Natural killer cell (primary cell): ENCODE measurements at regions not wholly inside any gene's neighbourhood (a gene's known extent, or its start where the extent isn't known, plus 50 kb on each side); places are given as distances from the start of the nearest gene placed in this dataset.

Source experiments
- ATAC-seq, 3 donors: fragments of 150-1000 bp in 2 of 3; fragments of 200-7000 bp in 1 of 3; cut with Tn5 transposase; 1 replicate in 1 of 3; 2 replicates in 2 of 3; pipeline ENCODE4 v1.10.0; 2021; ENCODE audit warnings: mild to moderate bottlenecking in 2 of 3, moderate library complexity in 2 of 3
- DNase-seq, 2 donors: peaks; one replicate each; pipeline versions ENCODE4 v3.0.0 to v3.0.0-alpha.2; 2013 to 2021; ENCODE audit warnings: mixed read lengths in 1 of 2
- H3K27ac ChIP-seq: one replicate; pipeline ENCODE4 v1.5.1; 2013; ENCODE audit warnings: mild to moderate bottlenecking, low read length
- H3K27me3 ChIP-seq: one replicate; pipeline ENCODE4 v1.6.1; 2013; ENCODE audit warnings: low read length; ENCODE audit not compliant: control insufficient read depth, insufficient read depth
- H3K36me3 ChIP-seq: one replicate; pipeline ENCODE4 v1.6.1; 2013; ENCODE audit warnings: low read length; ENCODE audit not compliant: control insufficient read depth, insufficient read depth
- H3K4me1 ChIP-seq: one replicate; pipeline ENCODE4 v1.6.1; 2013; ENCODE audit warnings: low read length; ENCODE audit not compliant: control insufficient read depth, insufficient read depth
- H3K4me3 ChIP-seq: one replicate; pipeline ENCODE4 v1.5.1; 2013; ENCODE audit warnings: low read length
- H3K9me3 ChIP-seq: one replicate; pipeline ENCODE4 v1.6.1; 2013; ENCODE audit warnings: low read length; ENCODE audit not compliant: control insufficient read depth, insufficient read depth
- H3K27ac Mint-ChIP-seq, 2 donors: one replicate each; pipeline ENCODE4 v1.8.0; 2022; ENCODE audit warnings: mild to moderate bottlenecking in 2 of 2, mixed read lengths in 2 of 2, moderate library complexity in 1 of 2
- H3K27me3 Mint-ChIP-seq, 2 donors: one replicate each; pipeline ENCODE4 v1.8.0; 2022; ENCODE audit warnings: low read depth in 2 of 2, mixed read lengths in 2 of 2
- H3K36me3 Mint-ChIP-seq: one replicate; pipeline ENCODE4 v1.8.0; 2022; ENCODE audit warnings: mixed read lengths
- H3K4me1 Mint-ChIP-seq, 2 donors: one replicate each; pipeline ENCODE4 v1.8.0; 2022; ENCODE audit warnings: mixed read lengths in 2 of 2
- H3K4me3 Mint-ChIP-seq: one replicate; pipeline ENCODE4 v1.8.0; 2022; ENCODE audit warnings: mild to moderate bottlenecking, moderate library complexity, mixed read lengths
- H3K9me3 Mint-ChIP-seq, 2 donors: one replicate each; pipeline ENCODE4 v1.8.0; 2022; ENCODE audit warnings: mixed read lengths in 2 of 2
- CTCF ChIP-seq: fragments of 200-600 bp; IDR thresholded peaks from one replicate; pipeline ENCODE4 v1.8.0; 2022; ENCODE audit warnings: antibody characterized with exemption
- WGBS: methylation state at CpG from one replicate; pipeline ENCODE4 v1.1.7; 2013; ENCODE audit warnings: missing lambda C conversion rate; ENCODE audit not compliant: insufficient coverage; 5-methylcytosine and 5-hydroxymethylcytosine counted together
- intact Hi-C: fragments of 100-400 bp; cut with micrococcal nuclease; formaldehyde crosslinking; loops from one replicate; pipeline ENCODE4 v1.14.2; 2022

GRCh38 chr2:42879913-42880737 lies 87.7 kb upstream of the HAAO start:
- no peak for DNase-seq
- no peaks in the 10 kb centered on the region for H3K36me3 Mint-ChIP-seq
- no peaks in the 10 kb centered on the region for H3K27me3 Mint-ChIP-seq
- Histone ChIP-seq H3K36me3 (no peaks in the 10 kb centered on the region), H3K4me1 (no peaks in the 10 kb centered on the region), H3K4me3 (no peak overlapping the region), H3K27ac (no peak overlapping the region), H3K9me3 (no peaks in the 10 kb centered on the region), H3K27me3 (no peaks in the 10 kb centered on the region)
- 67% methylated on average over 18 of the region's 18 CpGs for WGBS
- intact Hi-C loops = no loop called here
- no peak for TF ChIP-seq CTCF
- no peaks in the 10 kb centered on the region for H3K4me1 Mint-ChIP-seq
- H3K4me3 Mint-ChIP-seq = no peak overlapping the region
- ATAC-seq = no peak
- no peaks in the 10 kb centered on the region for H3K9me3 Mint-ChIP-seq
- no peak overlapping the region for H3K27ac Mint-ChIP-seq

- Mint-ChIP-seq H3K27me3 (no peaks in the 10 kb centered on the region), H3K27ac (no peak overlapping the region), H3K4me1 (no peaks in the 10 kb centered on the region), H3K4me3 (no peak overlapping the region), H3K36me3 (no peaks in the 10 kb centered on the region), H3K9me3 (no peaks in the 10 kb centered on the region)
- H3K4me1 ChIP-seq = no peaks in the 10 kb centered on the region
- H3K27ac ChIP-seq = no peak overlapping the region
- no peak for DNase-seq
- no peak for TF ChIP-seq CTCF
- H3K4me3 ChIP-seq = no peak overlapping the region
- no peaks in the 10 kb centered on the region for H3K27me3 ChIP-seq
- H3K36me3 ChIP-seq = no peaks in the 10 kb centered on the region
- WGBS = 76% methylated on average over 6 of the region's 6 CpGs
- no peak for ATAC-seq
- no peaks in the 10 kb centered on the region for H3K9me3 ChIP-seq
- intact Hi-C loops = no loop called here
These were observed 86.8 kb upstream of the HAAO start for GRCh38 chr2:42879121-42879705.

GRCh38 chr2:42878581-42878980 lies 86.2 kb upstream of the HAAO start:
- ATAC-seq (no peak), DNase-seq (no peak)
- H3K4me3 Mint-ChIP-seq = no peak overlapping the region
- no peaks in the 10 kb centered on the region for H3K4me1 ChIP-seq
- no peaks in the 10 kb centered on the region for H3K36me3 ChIP-seq
- H3K27ac ChIP-seq = no peak overlapping the region
- no peak overlapping the region for H3K27ac Mint-ChIP-seq
- no peaks in the 10 kb centered on the region for H3K9me3 Mint-ChIP-seq
- no peaks in the 10 kb centered on the region for H3K4me1 Mint-ChIP-seq
- no peak for TF ChIP-seq CTCF
- no peak overlapping the region for H3K4me3 ChIP-seq
- intact Hi-C loops = no loop called here
- WGBS = 66% methylated on average over 4 of the region's 4 CpGs
- H3K27me3 Mint-ChIP-seq = no peaks in the 10 kb centered on the region
- no peaks in the 10 kb centered on the region for H3K36me3 Mint-ChIP-seq
- H3K9me3 ChIP-seq = no peaks in the 10 kb centered on the region
- H3K27me3 ChIP-seq = no peaks in the 10 kb centered on the region
